AG09309 (cell line): ENCODE measurements at regions not wholly inside any gene's neighbourhood (a gene's known extent, or its start where the extent isn't known, plus 50 kb on each side); places are given as distances from the start of the nearest gene placed in this dataset.

Experiments
- DNase-seq: peaks from one replicate; pipeline ENCODE4 v3.0.0-alpha.2; 2010; ENCODE audit warnings: low read depth
- H3K4me3 ChIP-seq: 2 replicates; pipeline ENCODE4 v1.5.1; 2011; ENCODE audit warnings: mild to moderate bottlenecking, low read depth, low read length, moderate library complexity; ENCODE audit not compliant: control insufficient read depth
- CTCF ChIP-seq: IDR thresholded peaks from 2 replicates; pipeline ENCODE4 v1.5.1; 2011; ENCODE audit warnings: mild to moderate bottlenecking, low read depth, low read length, inconsistent platforms; ENCODE audit not compliant: insufficient read depth, control insufficient read depth; ENCODE audit errors: missing control alignments

- no peak overlapping the region for H3K4me3 ChIP-seq
- no peak for DNase-seq
- no peak for TF ChIP-seq CTCF
These were observed 448.9 kb downstream of the KCTD8 start for GRCh38 chr4:43999669-44000068.

GRCh38 chr4:44002368-44002767 is 446.2 kb downstream of the KCTD8 start:
- no peak for TF ChIP-seq CTCF
- no peak overlapping the region for H3K4me3 ChIP-seq
- no peak for DNase-seq

- DNase-seq, result no peak
- no peak overlapping the region for H3K4me3 ChIP-seq
- TF ChIP-seq CTCF, result no peak
These were observed 431.8 kb downstream of the KCTD8 start for GRCh38 chr4:44016570-44017421.

GRCh38 chr4:44017422-44017739 is 431.2 kb downstream of the KCTD8 start:
- H3K4me3 ChIP-seq, result no peak overlapping the region
- TF ChIP-seq CTCF, result no peak
- DNase-seq, result no peak

GRCh38 chr4:44019721-44020120 is 428.9 kb downstream of the KCTD8 start:
- TF ChIP-seq CTCF, result no peak
- H3K4me3 ChIP-seq, result no peak overlapping the region
- DNase-seq, result no peak

- TF ChIP-seq CTCF, result no peak
- no peak for DNase-seq
- H3K4me3 ChIP-seq, result no peak overlapping the region
These were observed 423.1 kb downstream of the KCTD8 start for GRCh38 chr4:44025376-44026020.
